ENCODE measurements at regions not wholly inside any gene's neighbourhood (a gene's known extent, or its start where the extent isn't known, plus 50 kb on each side); places are given as distances from the start of the nearest gene placed in this dataset.
"Not testable (repeated sequence)": the region's sequence is repeated elsewhere in the genome, so short reads cannot be mapped to it uniquely, and the experiment has no call there.

- peak; percentile 39 for DNase-seq
Measured at GRCh38 chr2:224650815-224651439, 65.2 kb downstream of the CCDC195 start.

DNA sequence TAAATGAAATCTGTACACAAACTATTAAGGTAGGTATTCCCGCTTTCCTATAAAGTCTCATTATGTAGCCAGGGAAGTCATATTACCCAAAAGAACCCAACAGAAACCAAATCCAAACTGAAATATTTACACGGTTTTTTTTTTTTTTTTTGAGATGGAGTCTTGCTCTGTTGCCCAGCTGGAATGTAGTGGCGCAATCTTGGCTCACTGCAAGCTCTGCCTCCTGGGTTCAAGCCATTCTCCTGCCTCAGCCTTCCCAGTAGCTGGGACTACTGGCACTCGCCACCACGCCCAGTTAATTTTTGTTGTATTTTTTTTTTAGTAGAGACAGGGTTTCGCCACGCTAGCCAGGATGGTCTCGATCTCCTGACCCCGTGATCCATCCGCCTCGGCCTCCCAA is 62.5 kb upstream of the CUL3 start:
- DNase-seq: not testable (repeated sequence)

DNA sequence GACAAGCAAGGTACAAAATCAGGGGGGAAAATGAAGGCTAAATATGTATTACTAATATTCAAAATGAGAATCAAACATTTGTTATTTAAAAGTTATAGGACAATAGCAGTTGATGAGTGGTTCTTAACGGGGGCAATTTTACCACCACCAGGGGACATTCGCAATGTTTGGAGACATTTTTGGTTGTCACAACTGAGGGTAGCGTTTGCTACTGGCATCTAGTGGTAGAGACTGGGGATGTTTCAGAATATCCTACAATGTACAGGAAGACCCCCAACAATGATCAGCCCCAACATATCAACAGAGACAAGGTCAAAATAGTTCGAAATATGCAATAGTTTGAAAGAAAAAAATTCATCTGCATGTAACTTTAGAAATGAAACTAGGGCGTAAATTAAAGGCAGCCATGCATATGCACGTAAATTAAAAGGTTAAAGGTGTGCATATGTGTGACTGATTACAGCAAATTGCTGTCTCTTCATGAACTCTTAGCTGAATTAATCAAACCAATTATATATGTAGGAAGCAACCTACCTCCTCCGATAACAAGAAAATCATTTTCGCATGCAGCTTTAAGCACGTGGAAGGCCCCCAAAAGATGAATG is 61.2 kb upstream of the CUL3 start:
- DNase-seq: peak; percentile 48

- DNase-seq: peak; percentile 39
Measured at GRCh38 chr2:224645722-224646121, 60.6 kb upstream of the CUL3 start.

DNA sequence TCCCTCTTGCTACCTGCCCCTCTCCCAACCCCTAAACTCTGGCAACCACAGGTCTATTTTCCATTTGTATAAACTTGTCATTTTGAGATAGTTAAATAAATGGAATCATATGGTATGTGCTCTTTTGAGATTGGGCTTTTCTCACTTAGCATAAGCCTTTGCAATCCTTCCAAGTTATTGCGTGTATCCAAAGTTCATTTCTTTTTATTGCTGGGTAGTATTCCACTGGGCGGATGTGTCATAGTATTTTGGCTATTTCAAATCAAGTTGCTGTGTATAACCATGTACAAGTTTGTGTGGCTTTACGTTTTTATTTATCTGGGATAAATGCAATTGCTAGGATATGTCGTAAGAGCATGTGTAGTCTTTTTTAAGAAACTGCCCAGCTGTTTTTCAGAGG is 55.5 kb upstream of the CUL3 start:
- DNase-seq: no peak

DNA sequence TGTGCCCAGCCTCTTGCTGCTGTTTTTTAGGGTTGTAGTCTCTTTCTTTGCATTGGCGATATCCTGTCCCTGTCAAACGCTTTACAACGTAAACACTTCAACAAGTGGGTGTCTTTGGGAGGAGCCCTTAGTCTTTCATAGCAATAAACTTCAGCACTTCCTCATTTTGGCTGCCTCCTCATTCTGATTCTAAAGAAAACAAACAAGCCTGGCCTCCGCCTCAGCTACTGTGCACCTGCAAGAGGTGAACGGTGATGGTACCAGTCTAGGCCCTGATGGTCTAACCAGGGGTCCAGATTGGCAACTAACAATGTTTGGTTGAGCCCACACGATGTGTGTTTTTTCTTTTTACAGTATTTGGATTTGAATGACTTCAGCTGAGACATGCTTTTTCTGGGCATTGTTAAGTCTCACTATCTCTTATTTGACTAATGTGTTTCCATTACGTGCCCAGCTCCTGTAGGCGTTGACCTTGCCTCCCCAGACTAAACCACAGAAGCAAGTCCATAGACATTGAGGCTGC is 53.2 kb upstream of the CUL3 start:
- DNase-seq: no peak

Measured in COR-L47 (cell line).